Thyroid gland (tissue), 4 donors: ENCODE measurements at regions not wholly inside any gene's neighbourhood (a gene's known extent, or its start where the extent isn't known, plus 50 kb on each side); places are given as distances from the start of the nearest gene placed in this dataset.

Experiments
- DNase-seq, 2 donors: peaks; one replicate each; pipeline ENCODE4 v3.0.0-alpha.2; 2019
- H3K27ac ChIP-seq, 3 donors: fragments of 200-600 bp; sonication (generic); 1 replicate in 2 of 3; 2 replicates in 1 of 3; pipeline ENCODE4 v1.5.1; 2016 to 2019; ENCODE audit warnings: mild to moderate bottlenecking in 1 of 3, moderate library complexity in 1 of 3
- H3K27me3 ChIP-seq: fragments of 200-600 bp; sonication (generic); one replicate; pipeline ENCODE4 v1.5.1; 2019
- H3K36me3 ChIP-seq, 2 donors: fragments of 200-600 bp; sonication (generic); one replicate each; pipeline ENCODE4 v1.5.1; 2016 to 2019
- H3K4me1 ChIP-seq, 2 donors: fragments of 200-600 bp; sonication (generic); one replicate each; pipeline ENCODE4 v1.5.1; 2017 to 2019
- H3K4me3 ChIP-seq, 3 donors: fragments of 200-600 bp; sonication (generic); replicated peaks in 1 of 3; 1 replicate in 2 of 3; 2 replicates in 1 of 3; pipeline ENCODE4 v1.5.1; 2016; ENCODE audit warnings: mild to moderate bottlenecking in 1 of 3
- H3K9me3 ChIP-seq: fragments of 200-600 bp; sonication (generic); one replicate; pipeline ENCODE4 v1.5.1; 2017
- CTCF ChIP-seq, 6 experiments: fragments of 200-600 bp in 3 of 6; fragments of 450-650 bp in 3 of 6; sonication (generic) in 3 of 6; IDR thresholded peaks; one replicate each; pipeline ENCODE4 v1.5.1; 2016 to 2019; ENCODE audit warnings: antibody characterized with exemption in 6 of 6, mild to moderate bottlenecking in 2 of 6, inconsistent platforms in 1 of 6, moderate library complexity in 1 of 6
- POLR2A ChIP-seq, 2 donors: fragments of 450-650 bp; IDR thresholded peaks; one replicate each; pipeline ENCODE4 v1.6.1; 2017; ENCODE audit warnings: antibody characterized with exemption in 2 of 2, mild to moderate bottlenecking in 2 of 2, moderate library complexity in 1 of 2
- WGBS, 2 donors: methylation state at CpG; one replicate each; pipeline ENCODE4 v1.1.5; 2017; 5-methylcytosine and 5-hydroxymethylcytosine counted together
- intact Hi-C: fragments of 100-400 bp; cut with DNase I; formaldehyde crosslinking; loops from one replicate; pipeline ENCODE4 v1.15.1; 2023

- intact Hi-C loops: no loop called here
Measured at GRCh38 chr22:48340727-48341709, 1486.7 kb downstream of the BRD1 start.

GRCh38 chr22:48340191-48340590, 1487.5 kb downstream of the BRD1 start:
- Histone ChIP-seq H3K27me3 (no peaks in the 10 kb centered on the region), H3K36me3 (no peaks in the 10 kb centered on the region), H3K9me3 (no peaks in the 10 kb centered on the region), H3K4me3 (no peak overlapping the region), H3K27ac (no peak overlapping the region), H3K4me1 (no peaks in the 10 kb centered on the region)
- 86% methylated on average over 6 to 8 of the region's 10 CpGs for WGBS, 2 donors
- TF ChIP-seq POLR2A (IDR thresholded peaks at IDR 0.05) (no peak), CTCF (IDR thresholded peaks at IDR 0.05) (no peak)
- intact Hi-C loops: no loop called here
- DNase-seq: no peak

More at GRCh38 chr22:48340727-48341709, 1486.7 kb downstream of the BRD1 start:
- WGBS, 2 donors: 22 to 30% methylated on average over 23 to 28 of the region's 29 CpGs
- H3K27ac ChIP-seq: no peak overlapping the region
- no peaks in the 10 kb centered on the region for H3K9me3 ChIP-seq
- no peaks in the 10 kb centered on the region for H3K4me1 ChIP-seq
- no peak overlapping the region for H3K4me3 ChIP-seq
- H3K27me3 ChIP-seq: no peaks in the 10 kb centered on the region
- DNase-seq: no peak
- no peak for TF ChIP-seq POLR2A (IDR thresholded peaks at IDR 0.05)
- no peak for TF ChIP-seq CTCF (IDR thresholded peaks at IDR 0.05)
- H3K36me3 ChIP-seq: no peaks in the 10 kb centered on the region

- Histone ChIP-seq H3K4me1 (no peaks in the 10 kb centered on the region), H3K27ac (no peak overlapping the region), H3K36me3 (no peaks in the 10 kb centered on the region), H3K27me3 (no peaks in the 10 kb centered on the region), H3K4me3 (no peak overlapping the region), H3K9me3 (no peaks in the 10 kb centered on the region)
- intact Hi-C loops: no loop called here
- WGBS, 2 donors: 62 to 63% methylated on average over 17 to 18 of the region's 20 CpGs
- TF ChIP-seq CTCF (IDR thresholded peaks at IDR 0.05): no peak
- TF ChIP-seq POLR2A (IDR thresholded peaks at IDR 0.05): no peak
- no peak for DNase-seq
Measured at GRCh38 chr22:48338793-48339705, 1488.6 kb downstream of the BRD1 start.

- intact Hi-C loops: no loop called here
- TF ChIP-seq CTCF (IDR thresholded peaks at IDR 0.05) (no peak), POLR2A (IDR thresholded peaks at IDR 0.05) (no peak)
- no peak overlapping the region for H3K27ac ChIP-seq
- no peaks in the 10 kb centered on the region for H3K27me3 ChIP-seq
- H3K4me3 ChIP-seq: no peak overlapping the region
- no peaks in the 10 kb centered on the region for H3K36me3 ChIP-seq
- no peaks in the 10 kb centered on the region for H3K4me1 ChIP-seq
- H3K9me3 ChIP-seq: no peaks in the 10 kb centered on the region
- WGBS, 2 donors: 84 to 87% methylated on average over 5 of the region's 17 CpGs
- DNase-seq: no peak
Measured at GRCh38 chr22:48337957-48338792, 1489.5 kb downstream of the BRD1 start.
